GM21360 (cell line): ENCODE measurements at regions not wholly inside any gene's neighbourhood (a gene's known extent, or its start where the extent isn't known, plus 50 kb on each side); places are given as distances from the start of the nearest gene placed in this dataset.

Source experiments
- ATAC-seq: cut with Tn5 transposase; IDR thresholded peaks from one replicate; pipeline ENCODE4 v1.9.1; 2021; ENCODE audit warnings: mild to moderate bottlenecking, moderate library complexity; ENCODE audit not compliant: unreplicated experiment

DNA sequence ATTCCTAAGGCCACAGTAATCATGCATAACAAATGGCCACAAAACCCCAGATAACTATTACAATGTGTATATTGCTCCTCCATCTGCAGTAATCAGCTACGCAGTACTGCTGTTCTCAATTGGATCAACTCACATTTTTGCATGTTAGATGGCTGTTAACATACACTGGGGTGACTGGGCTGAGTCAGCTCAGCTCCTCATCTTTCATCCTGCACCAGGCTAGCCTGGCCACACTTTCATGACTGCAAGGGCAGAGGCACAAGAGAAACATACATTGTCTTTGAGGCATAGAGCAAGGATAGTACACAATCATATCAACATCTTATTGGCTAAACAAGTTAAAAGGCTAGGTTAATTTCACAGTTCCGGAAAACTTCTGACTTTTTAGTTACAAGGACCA is 306.6 kb downstream of the SLC6A15 start:
- no peak for ATAC-seq

DNA sequence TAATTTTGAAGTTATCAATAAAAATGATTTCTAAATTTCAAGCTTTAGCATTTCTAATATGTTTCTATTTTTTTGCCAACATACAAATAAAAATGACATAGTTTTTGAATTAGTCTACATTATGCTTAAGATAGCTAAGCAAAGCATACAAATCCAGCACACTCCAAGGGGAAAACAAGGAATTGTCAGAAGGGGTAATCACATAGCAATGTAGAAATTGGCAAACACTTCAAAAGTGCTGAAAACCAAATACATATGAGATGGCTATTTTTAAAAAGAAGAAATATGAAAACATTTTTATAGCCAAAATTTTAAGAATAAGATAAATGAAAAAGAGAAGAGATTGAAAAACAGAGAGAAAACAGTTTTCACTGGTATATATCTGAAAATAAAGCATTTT is 308.0 kb downstream of the SLC6A15 start:
- no peak for ATAC-seq

DNA sequence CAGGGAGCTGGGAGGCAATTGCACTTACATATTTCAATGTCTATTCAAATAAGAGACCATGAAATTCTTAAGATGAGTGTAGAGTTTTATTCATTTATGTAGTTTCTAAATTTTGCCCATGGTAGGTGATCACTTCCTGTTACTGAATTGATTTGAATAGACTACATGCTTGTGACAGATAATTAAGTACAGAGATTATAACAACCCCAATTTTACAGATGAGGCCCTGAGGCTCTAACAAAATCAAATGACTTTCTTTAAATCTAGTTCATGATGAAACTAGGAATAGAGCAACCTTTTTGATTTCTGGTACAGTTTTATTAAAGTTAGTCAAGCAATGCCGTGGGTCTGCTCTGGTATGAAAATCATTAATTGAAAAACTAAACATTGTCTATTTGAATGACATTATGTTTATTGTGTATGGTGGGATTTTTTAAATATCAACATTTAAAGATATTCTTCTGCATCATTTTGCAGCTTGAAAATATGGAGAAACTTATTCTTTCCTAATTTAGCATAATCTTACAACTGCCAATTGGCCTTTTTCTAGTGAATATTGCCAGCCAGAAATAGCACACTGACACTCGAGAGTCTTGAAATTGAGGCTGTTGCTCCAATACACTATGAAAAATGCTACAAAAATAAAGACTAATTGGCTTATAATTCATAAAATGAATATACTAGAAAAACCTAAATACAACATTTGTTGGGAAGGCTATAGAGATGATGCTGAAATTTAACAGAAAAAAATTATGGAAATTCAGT is 308.9 kb downstream of the SLC6A15 start:
- no peak for ATAC-seq

- no peak for ATAC-seq
These were observed 311.1 kb downstream of the SLC6A15 start for GRCh38 chr12:84601483-84601882.

GRCh38 chr12:84599539-84599938 is 313.1 kb downstream of the SLC6A15 start:
- no peak for ATAC-seq

GRCh38 chr12:84596266-84596665 is 316.3 kb downstream of the SLC6A15 start:
- ATAC-seq, result no peak

DNA sequence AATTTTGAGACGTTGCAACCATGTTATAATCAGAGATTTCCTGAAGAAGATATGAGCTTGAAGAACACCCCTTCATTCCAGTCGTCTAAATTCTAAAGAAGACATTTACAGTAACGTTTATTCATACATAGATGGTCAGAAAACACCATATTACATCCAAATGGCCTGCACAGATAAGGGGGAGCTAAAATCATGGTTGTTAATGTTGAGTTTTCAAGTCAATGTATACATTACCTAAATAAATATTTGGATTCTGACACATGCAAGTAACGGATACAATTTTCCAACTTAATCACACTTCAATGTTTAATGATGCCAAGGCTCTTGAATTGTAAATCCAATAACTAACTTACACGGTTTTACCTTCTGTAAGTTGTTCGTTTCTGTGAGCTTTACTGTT is 318.4 kb downstream of the SLC6A15 start:
- ATAC-seq, result no peak

DNA sequence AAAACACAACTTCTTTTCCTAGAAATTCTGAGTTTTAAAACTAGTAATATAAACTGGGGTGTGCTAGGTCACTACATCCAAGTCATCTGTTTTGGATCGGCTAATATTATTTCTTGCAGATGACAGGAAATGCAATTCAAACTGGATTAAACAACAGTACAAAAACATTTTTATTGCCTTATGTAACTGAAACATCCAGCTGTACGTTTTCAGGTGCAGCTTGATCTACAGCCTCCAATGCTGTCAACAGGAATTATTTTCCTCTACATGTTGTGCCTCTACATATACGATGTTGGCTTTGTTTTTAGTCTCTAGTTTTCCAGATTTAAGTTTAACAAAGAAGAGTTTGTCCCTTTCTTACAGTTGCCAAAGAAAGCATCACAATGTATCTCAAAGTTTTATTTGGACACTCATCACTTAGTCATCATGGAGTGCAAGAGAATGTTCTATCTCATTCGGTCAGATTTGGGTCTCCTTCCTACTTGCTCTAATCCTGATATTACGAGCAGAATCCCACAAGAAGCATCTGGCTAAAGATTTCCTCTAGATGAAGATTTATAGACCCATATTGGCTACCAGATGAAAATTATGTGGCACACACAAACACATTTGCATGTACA is 326.7 kb downstream of the SLC6A15 start:
- no peak for ATAC-seq

DNA sequence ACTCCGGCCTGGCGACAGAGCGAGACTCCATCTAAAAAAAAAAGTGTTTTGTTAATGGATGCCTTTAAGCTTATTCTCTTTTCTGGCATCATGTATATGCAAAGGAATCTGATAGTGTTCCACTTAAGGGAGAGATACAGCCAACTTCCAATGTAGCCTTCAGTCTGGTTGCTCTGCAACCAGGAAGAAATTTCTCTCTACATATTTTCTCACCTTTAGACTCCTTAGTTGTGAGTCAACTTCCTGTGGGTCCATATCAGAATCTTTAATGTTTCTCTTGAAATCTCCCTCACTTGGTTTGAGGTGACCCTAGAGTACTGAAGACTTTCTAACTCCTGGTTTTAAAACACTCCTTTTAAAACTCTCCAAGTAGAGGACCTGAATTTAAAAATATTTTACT is 340.4 kb downstream of the SLC6A15 start:
- no peak for ATAC-seq

- no peak for ATAC-seq
These were observed 350.3 kb downstream of the SLC6A15 start for GRCh38 chr12:84562331-84562730.

DNA sequence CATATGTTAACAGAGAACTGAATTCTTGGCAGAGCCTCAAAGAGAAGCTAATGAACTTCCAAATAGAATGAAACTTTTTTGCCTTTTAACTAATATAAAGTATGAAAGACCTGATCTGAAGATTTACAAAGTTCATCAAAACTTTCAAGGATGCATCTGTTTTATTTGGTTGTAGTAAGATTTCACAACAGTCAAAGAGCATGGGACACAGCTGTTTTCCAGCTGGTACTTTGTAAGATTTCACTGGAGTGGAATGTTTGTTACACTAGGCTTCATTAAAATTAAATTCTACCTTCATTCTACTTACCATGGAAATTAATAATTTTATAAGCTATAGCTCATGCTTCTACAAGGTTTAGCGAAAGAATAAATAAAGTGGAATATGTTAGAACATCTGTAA is 351.2 kb downstream of the SLC6A15 start:
- no peak for ATAC-seq

- no peak for ATAC-seq
These were observed 358.3 kb downstream of the SLC6A15 start for GRCh38 chr12:84554199-84554723.

- no peak for ATAC-seq
These were observed 359.1 kb downstream of the SLC6A15 start for GRCh38 chr12:84553331-84554117.

GRCh38 chr12:84551373-84551772 is 361.2 kb downstream of the SLC6A15 start:
- ATAC-seq, result no peak

GRCh38 chr12:84550518-84550917 is 362.1 kb downstream of the SLC6A15 start:
- no peak for ATAC-seq

DNA sequence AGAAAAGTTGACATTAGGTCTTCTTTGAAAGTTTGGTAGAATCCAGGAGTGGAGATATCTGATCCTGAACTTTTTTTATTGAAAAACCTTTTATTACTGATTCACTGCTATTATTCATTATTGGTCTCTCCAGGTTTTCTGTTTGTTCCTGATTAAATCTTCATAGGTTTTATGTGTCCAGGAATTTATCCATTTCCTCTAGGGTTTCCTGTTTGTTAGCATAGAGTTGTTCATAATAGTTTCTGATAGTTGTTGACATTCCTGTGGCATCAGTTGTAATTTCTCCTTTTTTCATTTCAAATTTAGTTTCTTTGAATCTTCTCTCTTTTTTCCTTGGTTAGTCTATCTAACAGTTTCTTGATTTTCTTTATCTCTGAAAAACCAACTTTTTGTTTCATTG is 370.3 kb downstream of the SLC6A15 start:
- no peak for ATAC-seq

GRCh38 chr12:84537666-84538065 is 374.9 kb downstream of the SLC6A15 start:
- no peak for ATAC-seq

- no peak for ATAC-seq
These were observed 399.8 kb downstream of the SLC6A15 start for GRCh38 chr12:84512751-84513150.

DNA sequence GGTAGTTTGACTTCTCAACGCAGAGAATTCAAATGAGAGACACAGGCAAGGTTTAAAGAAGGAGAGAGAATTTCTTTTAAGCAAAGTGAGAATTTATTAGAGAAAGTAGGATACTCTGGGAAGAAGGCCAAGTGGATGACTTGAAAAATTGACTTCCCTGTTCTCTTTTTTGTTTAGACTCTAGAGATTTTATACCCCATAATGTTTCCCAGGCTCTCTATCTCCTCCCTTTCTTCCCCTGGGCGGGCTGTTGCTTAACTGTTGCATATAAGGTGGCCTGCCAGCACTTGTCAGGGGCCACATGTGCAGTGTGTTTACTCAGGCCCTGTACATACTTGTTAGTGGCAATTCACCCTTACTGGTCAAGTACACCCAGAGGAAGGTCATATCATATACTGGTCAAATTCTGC is 403.7 kb downstream of the SLC6A15 start:
- no peak for ATAC-seq

DNA sequence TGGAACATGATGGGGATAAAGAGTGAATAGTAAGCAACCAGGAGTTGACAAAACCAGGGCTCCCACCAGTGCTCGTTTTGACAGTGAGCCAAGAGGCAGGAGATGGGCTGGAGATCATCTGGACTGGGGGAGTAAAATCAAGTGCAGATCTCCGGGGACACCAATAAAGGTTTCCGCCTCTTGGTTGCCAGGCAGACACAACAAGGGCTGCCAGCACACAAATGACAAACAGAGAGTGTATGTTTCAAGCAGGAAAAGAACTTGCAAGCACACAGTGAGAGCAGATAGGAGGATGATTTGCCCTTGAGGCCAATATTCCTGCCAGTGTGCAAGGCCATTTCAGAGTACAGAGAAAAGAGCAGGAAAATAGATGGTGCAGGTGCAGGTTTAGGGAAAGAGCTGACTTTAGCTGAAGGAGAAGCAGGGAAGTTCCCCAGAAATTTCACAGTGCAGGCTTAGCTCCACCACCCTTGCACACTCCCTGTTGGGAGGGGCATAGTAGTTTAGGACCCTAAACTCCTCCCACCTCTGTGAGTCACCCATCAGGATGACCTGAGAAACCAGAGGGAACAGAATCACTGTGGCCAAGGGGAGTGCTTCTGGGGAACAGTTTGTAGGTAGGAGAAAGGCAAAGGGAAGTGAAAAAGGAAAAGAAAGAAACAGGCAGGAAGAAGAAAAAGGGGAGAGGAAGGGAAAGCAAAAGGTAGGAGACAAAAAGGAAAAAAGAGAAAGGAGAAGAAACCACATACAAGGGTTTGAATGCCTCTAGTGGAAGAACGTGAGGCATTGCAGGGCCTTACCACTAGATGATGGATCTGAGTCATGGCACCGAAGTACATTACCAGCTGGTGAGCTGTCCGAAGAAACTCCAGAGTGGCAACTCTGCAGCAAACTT is 404.4 kb downstream of the SLC6A15 start:
- peak; percentile 85 for ATAC-seq

GRCh38 chr12:84506282-84506681 is 406.3 kb downstream of the SLC6A15 start:
- ATAC-seq, result no peak
